HepG2 (cell line): ENCODE measurements at regions not wholly inside any gene's neighbourhood (a gene's known extent, or its start where the extent isn't known, plus 50 kb on each side); places are given as distances from the start of the nearest gene placed in this dataset.

Experiments used
- BRCA1 ChIP-seq: sonication (generic); formaldehyde crosslinking; IDR thresholded peaks from 2 replicates; pipeline ENCODE4 v1.4.0; 2020; ENCODE audit warnings: missing genetic modification reagents
- FOXA1 ChIP-seq, 2 experiments: fragments of 450-650 bp in 1 of 2; sonication (generic) in 1 of 2; formaldehyde crosslinking in 1 of 2; IDR thresholded peaks; 2 replicates each; pipeline versions ENCODE4 v1.4.0 to v1.6.1; 2016 to 2020; ENCODE audit warnings: missing genetic modification reagents in 1 of 2
- HOXD1 ChIP-seq: sonication (generic); formaldehyde crosslinking; IDR thresholded peaks from 2 replicates; pipeline ENCODE4 v1.5.0; 2020; ENCODE audit warnings: missing genetic modification reagents
- JUN ChIP-seq: sonication (generic); formaldehyde crosslinking; IDR thresholded peaks from 2 replicates; pipeline ENCODE4 v1.4.0; 2020; ENCODE audit warnings: mild to moderate bottlenecking, missing genetic modification reagents
- NCOR1 ChIP-seq: fragments of 200-600 bp; sonication (generic); IDR thresholded peaks from 2 replicates; pipeline ENCODE4 v1.7.0; 2017; ENCODE audit warnings: antibody characterized with exemption, low read length, borderline replicate concordance
- POLR2AphosphoS5 ChIP-seq: IDR thresholded peaks from 2 replicates; pipeline ENCODE4 v1.6.1; 2012; ENCODE audit warnings: low read depth, low read length
- RAD21 ChIP-seq: fragments of 450-650 bp; formaldehyde crosslinking; IDR thresholded peaks from 2 replicates; pipeline ENCODE4 v1.5.0; 2020; ENCODE audit warnings: mild to moderate bottlenecking
- RFXANK ChIP-seq: IDR thresholded peaks from 2 replicates; pipeline ENCODE4 v1.6.1; 2016
- RORA ChIP-seq: sonication (generic); formaldehyde crosslinking; IDR thresholded peaks from 2 replicates; pipeline ENCODE4 v1.5.0; 2020; ENCODE audit warnings: mild to moderate bottlenecking, missing genetic modification reagents, moderate library complexity
- SKI ChIP-seq: fragments of 450-650 bp; IDR thresholded peaks from one replicate; pipeline ENCODE4 v1.6.1; 2018; ENCODE audit warnings: mild to moderate bottlenecking; ENCODE audit not compliant: partially characterized antibody
- SMAD3 ChIP-seq: sonication (generic); formaldehyde crosslinking; IDR thresholded peaks from 2 replicates; pipeline ENCODE4 v1.4.0; 2020; ENCODE audit warnings: missing genetic modification reagents
- SMARCE1 ChIP-seq: fragments of 450-650 bp; IDR thresholded peaks from 2 replicates; pipeline ENCODE4 v1.6.1; 2017; ENCODE audit warnings: borderline replicate concordance
- SNAPC5 ChIP-seq: sonication (generic); formaldehyde crosslinking; IDR thresholded peaks from 2 replicates; pipeline ENCODE4 v1.8.1; 2023; ENCODE audit warnings: mild to moderate bottlenecking, missing genetic modification reagents, borderline replicate concordance
- SUZ12 ChIP-seq: fragments of 150-350 bp; IDR thresholded peaks from 2 replicates; pipeline ENCODE4 v1.6.1; 2014; ENCODE audit warnings: low read depth, low read length
- TEF ChIP-seq: sonication (generic); formaldehyde crosslinking; IDR thresholded peaks from 2 replicates; pipeline ENCODE4 v1.5.0; 2020; ENCODE audit warnings: missing genetic modification reagents
- TFAP4 ChIP-seq: sonication (generic); IDR thresholded peaks from 2 replicates; pipeline ENCODE4 v1.6.1; 2016; ENCODE audit warnings: low read depth, borderline replicate concordance
- THYN1 ChIP-seq: sonication (generic); formaldehyde crosslinking; IDR thresholded peaks from 2 replicates; pipeline ENCODE4 v1.8.1; 2023; ENCODE audit warnings: low read depth, mild to moderate bottlenecking, moderate library complexity, missing genetic modification reagents, borderline replicate concordance
- TSC22D2 ChIP-seq: sonication (generic); formaldehyde crosslinking; IDR thresholded peaks from 2 replicates; pipeline ENCODE4 v1.5.1; 2020; ENCODE audit warnings: missing genetic modification reagents, mild to moderate bottlenecking, borderline replicate concordance
- U2AF1 ChIP-seq: fragments of 200-400 bp; formaldehyde crosslinking; optimal IDR thresholded peaks from 2 replicates; pipeline ENCODE3; 2017; ENCODE audit warnings: mild to moderate bottlenecking, low read depth, low read length
- UBTF ChIP-seq: sonication (generic); formaldehyde crosslinking; IDR thresholded peaks from 2 replicates; pipeline ENCODE4 v1.4.0; 2020; ENCODE audit warnings: mild to moderate bottlenecking, missing genetic modification reagents
- ZMYM3 ChIP-seq: sonication (generic); formaldehyde crosslinking; IDR thresholded peaks from 2 replicates; pipeline ENCODE4 v1.5.1; 2020; ENCODE audit warnings: mild to moderate bottlenecking, missing genetic modification reagents
- ZNF207 ChIP-seq: fragments of 450-650 bp; IDR thresholded peaks from 2 replicates; pipeline ENCODE4 v1.6.1; 2016; ENCODE audit warnings: antibody characterized with exemption, borderline replicate concordance
- ZNF264 ChIP-seq: sonication (generic); formaldehyde crosslinking; IDR thresholded peaks from 2 replicates; pipeline ENCODE4 v1.4.0; 2020; ENCODE audit warnings: missing genetic modification reagents
- ZNF33A ChIP-seq: sonication (generic); formaldehyde crosslinking; IDR thresholded peaks from 2 replicates; pipeline ENCODE4 v1.5.1; 2020; ENCODE audit warnings: missing genetic modification reagents, mild to moderate bottlenecking, moderate library complexity, borderline replicate concordance
- ZNF678 ChIP-seq: sonication (generic); formaldehyde crosslinking; IDR thresholded peaks from 2 replicates; pipeline ENCODE4 v1.4.0; 2020; ENCODE audit warnings: mild to moderate bottlenecking, missing genetic modification reagents
- ZNF691 ChIP-seq: sonication (generic); formaldehyde crosslinking; IDR thresholded peaks from 2 replicates; pipeline ENCODE4 v1.4.0; 2020; ENCODE audit warnings: missing genetic modification reagents, low read depth, mild to moderate bottlenecking, borderline replicate concordance
- ZNF720 ChIP-seq: sonication (generic); formaldehyde crosslinking; IDR thresholded peaks from 2 replicates; pipeline ENCODE4 v1.4.0; 2020; ENCODE audit warnings: missing genetic modification reagents

- peak; percentile 87; the same call in 1 of the 2 replicates for TF ChIP-seq SMAD3 (CRISPR knock-in tag)
- TF ChIP-seq RORA (CRISPR knock-in tag) = no peak
- TF ChIP-seq ZNF264 (CRISPR knock-in tag) = peak; percentile 89
- TF ChIP-seq SMARCE1 = no peak
- no peak for TF ChIP-seq BRCA1
- TF ChIP-seq TFAP4 = peak; percentile 53
- TF ChIP-seq NCOR1 = peak; percentile 97
- TF ChIP-seq HOXD1 (CRISPR knock-in tag) = no peak
- TF ChIP-seq ZNF207 = no peak
- no peak for TF ChIP-seq ZNF678 (CRISPR knock-in tag)
- no peak for TF ChIP-seq TSC22D2
- TF ChIP-seq RFXANK (CRISPR knock-in tag) = peak; percentile 66; the same call in 1 of the 2 replicates
- TF ChIP-seq ZNF691 (CRISPR knock-in tag) = 0 out of 2 replicates have a peak, but pooled peaks have one; percentile 48
- no peak for TF ChIP-seq TEF
- peak; percentile 66 for TF ChIP-seq SKI
- TF ChIP-seq U2AF1 = no peak
- no peak for TF ChIP-seq SNAPC5
- TF ChIP-seq ZNF33A (CRISPR knock-in tag) = no peak
- TF ChIP-seq SUZ12 = no peak
- no peak for TF ChIP-seq RAD21
- TF ChIP-seq ZNF720 (CRISPR knock-in tag) = no peak
- TF ChIP-seq JUN = peak; percentile 84
- TF ChIP-seq POLR2AphosphoS5 = no peak
- TF ChIP-seq THYN1 (CRISPR knock-in tag) = no peak
- TF ChIP-seq FOXA1 (IDR thresholded peaks at IDR 0.05) = peak; percentile 76
- peak; percentile 90 for TF ChIP-seq FOXA1 (CRISPR knock-in tag; IDR thresholded peaks at IDR 0.05)
- TF ChIP-seq UBTF (CRISPR knock-in tag) = no peak
- TF ChIP-seq ZMYM3 = 0 out of 2 replicates have a peak, but pooled peaks have one; percentile 5
Observed at GRCh38 chr13:33968520-33969507, 150.9 kb downstream of the RFC3 start (continued).
